Astrocyte (in vitro differentiated cells and primary cell): ENCODE measurements at regions not wholly inside any gene's neighbourhood (a gene's known extent, or its start where the extent isn't known, plus 50 kb on each side); places are given as distances from the start of the nearest gene placed in this dataset.

Source experiments
- DNase-seq: peaks from one replicate; pipeline ENCODE4 v3.0.0-alpha.2; 2010; ENCODE audit warnings: low read depth
- FAIRE-seq: peaks from 2 replicates; lab custom pipeline; 2011; peaks lifted over from hg19 to GRCh38; lab: Jason Lieb, UNC
- H2AFZ ChIP-seq: 2 replicates; pipeline ENCODE4 v1.6.0; 2012; ENCODE audit warnings: low read depth, low read length, inconsistent platforms
- H3K27ac ChIP-seq: 2 replicates; pipeline ENCODE4 v1.5.1; 2011; ENCODE audit warnings: low read depth, low read length, inconsistent platforms
- H3K27me3 ChIP-seq: 2 replicates; pipeline ENCODE4 v1.6.0; 2011; ENCODE audit warnings: low read length, inconsistent platforms; ENCODE audit not compliant: insufficient read depth
- H3K36me3 ChIP-seq: 2 replicates; pipeline ENCODE4 v1.5.1; 2011; ENCODE audit warnings: low read length, inconsistent platforms; ENCODE audit not compliant: insufficient read depth
- H3K4me1 ChIP-seq: 2 replicates; pipeline ENCODE4 v1.5.1; 2011; ENCODE audit warnings: low read length, inconsistent platforms; ENCODE audit not compliant: insufficient read depth
- H3K4me2 ChIP-seq: 2 replicates; pipeline ENCODE4 v1.6.0; 2012; ENCODE audit warnings: low read length, inconsistent platforms
- H3K4me3 ChIP-seq: 2 replicates; pipeline ENCODE4 v1.5.1; 2011; ENCODE audit warnings: low read depth, mild to moderate bottlenecking, low read length, inconsistent platforms; ENCODE audit not compliant: insufficient read depth
- H3K79me2 ChIP-seq: 2 replicates; pipeline ENCODE4 v1.6.0; 2012; ENCODE audit warnings: mild to moderate bottlenecking, low read length, inconsistent platforms; ENCODE audit not compliant: insufficient read depth
- H3K9ac ChIP-seq: 2 replicates; pipeline ENCODE4 v1.6.0; 2012; ENCODE audit warnings: mild to moderate bottlenecking, low read length, inconsistent platforms
- H3K9me3 ChIP-seq: 2 replicates; pipeline ENCODE4 v1.5.1; 2012; ENCODE audit warnings: low read depth, mild to moderate bottlenecking, low read length, inconsistent platforms; ENCODE audit not compliant: insufficient read depth
- H4K20me1 ChIP-seq: 2 replicates; pipeline ENCODE4 v1.6.0; 2012; ENCODE audit warnings: low read length, inconsistent platforms; ENCODE audit not compliant: insufficient read depth
- H3K27ac Mint-ChIP-seq: one replicate; pipeline ENCODE4 v1.8.0; 2021; ENCODE audit warnings: mild to moderate bottlenecking, mixed read lengths; ENCODE audit not compliant: unreplicated experiment
- H3K27me3 Mint-ChIP-seq: one replicate; pipeline ENCODE4 v1.8.0; 2021; ENCODE audit warnings: low read depth, mixed read lengths; ENCODE audit not compliant: unreplicated experiment
- H3K36me3 Mint-ChIP-seq: one replicate; pipeline ENCODE4 v1.8.0; 2021; ENCODE audit warnings: low read depth, mixed read lengths; ENCODE audit not compliant: unreplicated experiment
- H3K4me1 Mint-ChIP-seq: one replicate; pipeline ENCODE4 v1.8.0; 2021; ENCODE audit warnings: low read depth, mixed read lengths; ENCODE audit not compliant: unreplicated experiment
- H3K4me3 Mint-ChIP-seq: one replicate; pipeline ENCODE4 v1.8.0; 2021; ENCODE audit warnings: mild to moderate bottlenecking, moderate library complexity, mixed read lengths; ENCODE audit not compliant: unreplicated experiment
- H3K9me3 Mint-ChIP-seq: one replicate; pipeline ENCODE4 v1.8.0; 2021; ENCODE audit warnings: mild to moderate bottlenecking, mixed read lengths; ENCODE audit not compliant: unreplicated experiment
- CTCF ChIP-seq: IDR thresholded peaks from 2 replicates; pipeline ENCODE4 v1.5.1; 2011; ENCODE audit warnings: low read depth, mild to moderate bottlenecking, inconsistent platforms, low read length, moderate library complexity; ENCODE audit not compliant: insufficient read depth
- EZH2 ChIP-seq: IDR thresholded peaks from 2 replicates; pipeline ENCODE4 v1.6.1; 2012; ENCODE audit warnings: mild to moderate bottlenecking, low read length, inconsistent platforms; ENCODE audit not compliant: insufficient read depth

GRCh38 chr2:171217330-171217729 lies 56.6 kb upstream of the TLK1 start:
- Mint-ChIP-seq H3K27ac (no peak overlapping the region), H3K27me3 (no peaks in the 10 kb centered on the region), H3K36me3 (no peaks in the 10 kb centered on the region), H3K9me3 (peaks cover 8% of the 10 kb centered on the region), H3K4me1 (no peaks in the 10 kb centered on the region), H3K4me3 (no peak overlapping the region)
- no peaks in the 10 kb centered on the region for H3K4me1 ChIP-seq
- no peaks in the 10 kb centered on the region for H3K36me3 ChIP-seq
- TF ChIP-seq EZH2 (no peak), CTCF (no peak)
- H2AFZ ChIP-seq, result no peak overlapping the region
- H3K9ac ChIP-seq, result no peak overlapping the region
- H3K27ac ChIP-seq, result no peak overlapping the region
- no peak overlapping the region for H3K4me3 ChIP-seq
- no peak overlapping the region for H3K4me2 ChIP-seq
- no peak for DNase-seq
- H3K9me3 ChIP-seq, result peaks cover 4% of the 10 kb centered on the region
- H3K79me2 ChIP-seq, result no peaks in the 10 kb centered on the region
- FAIRE-seq, result no peak
- no peaks in the 10 kb centered on the region for H4K20me1 ChIP-seq
- no peaks in the 10 kb centered on the region for H3K27me3 ChIP-seq

- H3K36me3 Mint-ChIP-seq, result no peaks in the 10 kb centered on the region
- Histone ChIP-seq H3K4me3 (no peak overlapping the region), H3K4me2 (no peak overlapping the region), H3K9ac (no peak overlapping the region), H3K4me1 (no peaks in the 10 kb centered on the region), H3K9me3 (peaks cover 4% of the 10 kb centered on the region), H3K36me3 (no peaks in the 10 kb centered on the region), H4K20me1 (no peaks in the 10 kb centered on the region), H2AFZ (no peak overlapping the region), H3K27me3 (no peaks in the 10 kb centered on the region), H3K27ac (no peak overlapping the region), H3K79me2 (no peaks in the 10 kb centered on the region)
- peaks cover 8% of the 10 kb centered on the region for H3K9me3 Mint-ChIP-seq
- TF ChIP-seq EZH2 (no peak), CTCF (no peak)
- no peaks in the 10 kb centered on the region for H3K4me1 Mint-ChIP-seq
- no peak overlapping the region for H3K4me3 Mint-ChIP-seq
- no peaks in the 10 kb centered on the region for H3K27me3 Mint-ChIP-seq
- H3K27ac Mint-ChIP-seq, result no peak overlapping the region
- no peak for DNase-seq
- FAIRE-seq, result no peak
Measured at GRCh38 chr2:171216631-171217030, 55.9 kb upstream of the TLK1 start.

- no peaks in the 10 kb centered on the region for H3K27me3 ChIP-seq
- H3K9ac ChIP-seq, result no peak overlapping the region
- no peaks in the 10 kb centered on the region for H3K79me2 ChIP-seq
- FAIRE-seq, result no peak
- Mint-ChIP-seq H3K4me3 (no peak overlapping the region), H3K4me1 (no peaks in the 10 kb centered on the region), H3K9me3 (peaks cover 8% of the 10 kb centered on the region), H3K27ac (no peak overlapping the region), H3K36me3 (no peaks in the 10 kb centered on the region), H3K27me3 (peaks cover 4% of the 10 kb centered on the region)
- H3K4me1 ChIP-seq, result no peaks in the 10 kb centered on the region
- no peak overlapping the region for H3K4me2 ChIP-seq
- no peak for DNase-seq
- H2AFZ ChIP-seq, result no peak overlapping the region
- no peaks in the 10 kb centered on the region for H4K20me1 ChIP-seq
- peaks cover 1% of the 10 kb centered on the region for H3K9me3 ChIP-seq
- no peak for TF ChIP-seq CTCF
- TF ChIP-seq EZH2, result no peak
- H3K4me3 ChIP-seq, result no peak overlapping the region
- no peak overlapping the region for H3K27ac ChIP-seq
- no peaks in the 10 kb centered on the region for H3K36me3 ChIP-seq
Measured at GRCh38 chr2:171214093-171214492, 53.4 kb upstream of the TLK1 start.
